ENCODE measurements at regions not wholly inside any gene's neighbourhood (a gene's known extent, or its start where the extent isn't known, plus 50 kb on each side); places are given as distances from the start of the nearest gene placed in this dataset.
"Not testable (repeated sequence)": the region's sequence is repeated elsewhere in the genome, so short reads cannot be mapped to it uniquely, and the experiment has no call there.

DNA sequence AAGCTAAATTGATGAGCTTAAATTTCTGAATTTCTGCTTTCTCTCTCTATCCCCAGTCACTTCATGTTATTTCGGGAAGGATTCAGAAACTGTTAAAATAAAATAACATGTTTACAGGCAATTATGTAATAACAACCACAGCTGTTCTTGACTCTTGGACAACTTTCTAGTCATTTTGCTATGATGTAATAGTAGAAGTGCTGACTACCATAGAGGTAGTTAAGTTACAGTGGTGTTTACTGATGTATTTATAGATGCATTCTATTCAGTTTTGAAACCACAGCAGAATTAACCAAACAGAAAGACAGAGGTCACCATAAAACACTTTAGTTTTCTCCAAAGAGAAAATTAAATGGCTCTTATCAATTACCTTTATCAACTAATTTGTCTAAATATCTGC is 1292.0 kb upstream of the CHAC2 start:
- DNase-seq (ENCODE audit: unreplicated experiment) = no peak
- ChIA-PET CTCF (interaction anchor here (0.6 to 1.0 kb wide), 2 partner anchors 20 to 59 kb away, joined by 5 to 6 read pairs; no protein-coding TSS in a partner anchor), POLR2A (no interaction called here)
- peaks cover 7% of the 10 kb centered on the region for H3K9me3 Mint-ChIP-seq (ENCODE audit: unreplicated experiment)
- intact Hi-C loops (cut with micrococcal nuclease) = no loop called here
- no peak overlapping the region for H3K4me3 Mint-ChIP-seq (ENCODE audit: unreplicated experiment)
- no peak overlapping the region for H3K27ac Mint-ChIP-seq (ENCODE audit: low read depth, unreplicated experiment)
- no peaks in the 10 kb centered on the region for H3K27me3 Mint-ChIP-seq (ENCODE audit: insufficient read depth, unreplicated experiment)
- TF ChIP-seq, protein P1, sequence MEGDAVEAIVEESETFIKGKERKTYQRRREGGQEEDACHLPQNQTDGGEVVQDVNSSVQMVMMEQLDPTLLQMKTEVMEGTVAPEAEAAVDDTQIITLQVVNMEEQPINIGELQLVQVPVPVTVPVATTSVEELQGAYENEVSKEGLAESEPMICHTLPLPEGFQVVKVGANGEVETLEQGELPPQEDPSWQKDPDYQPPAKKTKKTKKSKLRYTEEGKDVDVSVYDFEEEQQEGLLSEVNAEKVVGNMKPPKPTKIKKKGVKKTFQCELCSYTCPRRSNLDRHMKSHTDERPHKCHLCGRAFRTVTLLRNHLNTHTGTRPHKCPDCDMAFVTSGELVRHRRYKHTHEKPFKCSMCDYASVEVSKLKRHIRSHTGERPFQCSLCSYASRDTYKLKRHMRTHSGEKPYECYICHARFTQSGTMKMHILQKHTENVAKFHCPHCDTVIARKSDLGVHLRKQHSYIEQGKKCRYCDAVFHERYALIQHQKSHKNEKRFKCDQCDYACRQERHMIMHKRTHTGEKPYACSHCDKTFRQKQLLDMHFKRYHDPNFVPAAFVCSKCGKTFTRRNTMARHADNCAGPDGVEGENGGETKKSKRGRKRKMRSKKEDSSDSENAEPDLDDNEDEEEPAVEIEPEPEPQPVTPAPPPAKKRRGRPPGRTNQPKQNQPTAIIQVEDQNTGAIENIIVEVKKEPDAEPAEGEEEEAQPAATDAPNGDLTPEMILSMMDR (IDR thresholded peaks at IDR 0.05; ENCODE audit: unreplicated experiment) = no peak
- H3K36me3 Mint-ChIP-seq (ENCODE audit: insufficient read depth, unreplicated experiment) = no peaks in the 10 kb centered on the region
- peaks cover 5% of the 10 kb centered on the region for H3K4me1 Mint-ChIP-seq (ENCODE audit: insufficient read depth, unreplicated experiment)
- no TSS peak for BruUV-seq (replicated peaks)

DNA sequence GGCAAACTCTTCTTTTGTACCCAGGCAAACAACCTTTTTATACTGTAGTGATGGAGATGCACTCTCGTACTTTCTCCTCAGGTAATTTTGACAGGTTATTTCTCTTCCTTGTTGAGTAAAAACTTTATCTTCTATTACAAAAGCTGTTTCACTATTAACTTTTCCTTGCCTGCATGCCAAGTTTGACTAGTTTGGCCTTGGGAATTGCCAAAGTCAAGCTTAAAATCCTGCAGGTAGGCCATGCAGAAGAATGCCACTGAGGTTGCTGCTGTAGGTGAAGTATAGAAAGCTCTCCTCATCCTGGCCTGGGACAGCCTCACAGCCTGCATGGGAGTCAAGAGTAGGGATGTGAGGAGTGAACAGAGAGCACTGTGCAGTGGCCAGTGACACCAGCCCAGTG is 1293.5 kb upstream of the CHAC2 start:
- ChIA-PET CTCF (interaction anchor here (0.5 kb wide), 1 partner anchor 1571 kb away, joined by 5 read pairs; no protein-coding TSS in a partner anchor), POLR2A (no interaction called here)
- BruUV-seq (replicated peaks) = no TSS peak
- no peaks in the 10 kb centered on the region for H3K27me3 Mint-ChIP-seq (ENCODE audit: insufficient read depth, unreplicated experiment)
- DNase-seq (ENCODE audit: unreplicated experiment) = no peak
- H3K4me1 Mint-ChIP-seq (ENCODE audit: insufficient read depth, unreplicated experiment) = no peaks in the 10 kb centered on the region
- no peak overlapping the region for H3K27ac Mint-ChIP-seq (ENCODE audit: low read depth, unreplicated experiment)
- no peaks in the 10 kb centered on the region for H3K36me3 Mint-ChIP-seq (ENCODE audit: insufficient read depth, unreplicated experiment)
- TF ChIP-seq, protein P1 (IDR thresholded peaks at IDR 0.05; ENCODE audit: unreplicated experiment) = no peak
- H3K9me3 Mint-ChIP-seq (ENCODE audit: unreplicated experiment) = peaks cover 7% of the 10 kb centered on the region
- intact Hi-C loops (cut with micrococcal nuclease) = no loop called here
- H3K4me3 Mint-ChIP-seq (ENCODE audit: unreplicated experiment) = no peak overlapping the region

DNA sequence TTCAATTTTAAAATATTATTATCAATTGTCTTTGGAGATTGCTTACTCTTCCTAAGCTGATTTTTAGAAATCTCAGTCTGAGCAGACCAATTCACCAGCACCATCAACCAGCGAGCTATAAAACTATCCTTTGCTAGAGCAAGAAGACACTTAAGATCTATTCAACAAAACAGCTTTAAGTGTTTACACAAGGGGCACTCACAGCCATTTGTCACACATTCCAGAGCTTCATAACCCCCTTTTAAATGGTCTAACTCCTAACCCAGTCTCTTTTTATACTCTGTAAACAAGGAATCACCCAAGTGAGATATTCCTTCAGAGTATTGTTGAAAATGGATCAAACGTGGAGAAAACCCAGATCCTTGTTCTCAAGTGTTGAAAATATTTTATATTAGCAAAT is 1294.1 kb upstream of the CHAC2 start:
- DNase-seq (ENCODE audit: unreplicated experiment) = no peak
- no peak overlapping the region for H3K27ac Mint-ChIP-seq (ENCODE audit: low read depth, unreplicated experiment)
- H3K4me3 Mint-ChIP-seq (ENCODE audit: unreplicated experiment) = no peak overlapping the region
- no peaks in the 10 kb centered on the region for H3K36me3 Mint-ChIP-seq (ENCODE audit: insufficient read depth, unreplicated experiment)
- peaks cover 3% of the 10 kb centered on the region for H3K9me3 Mint-ChIP-seq (ENCODE audit: unreplicated experiment)
- TF ChIP-seq, protein P1 (IDR thresholded peaks at IDR 0.05; ENCODE audit: unreplicated experiment) = no peak
- no peaks in the 10 kb centered on the region for H3K4me1 Mint-ChIP-seq (ENCODE audit: insufficient read depth, unreplicated experiment)
- intact Hi-C loops (cut with micrococcal nuclease) = no loop called here
- H3K27me3 Mint-ChIP-seq (ENCODE audit: insufficient read depth, unreplicated experiment) = no peaks in the 10 kb centered on the region
- ChIA-PET CTCF (no interaction called here), POLR2A (no interaction called here)
- no TSS peak for BruUV-seq (replicated peaks)

DNA sequence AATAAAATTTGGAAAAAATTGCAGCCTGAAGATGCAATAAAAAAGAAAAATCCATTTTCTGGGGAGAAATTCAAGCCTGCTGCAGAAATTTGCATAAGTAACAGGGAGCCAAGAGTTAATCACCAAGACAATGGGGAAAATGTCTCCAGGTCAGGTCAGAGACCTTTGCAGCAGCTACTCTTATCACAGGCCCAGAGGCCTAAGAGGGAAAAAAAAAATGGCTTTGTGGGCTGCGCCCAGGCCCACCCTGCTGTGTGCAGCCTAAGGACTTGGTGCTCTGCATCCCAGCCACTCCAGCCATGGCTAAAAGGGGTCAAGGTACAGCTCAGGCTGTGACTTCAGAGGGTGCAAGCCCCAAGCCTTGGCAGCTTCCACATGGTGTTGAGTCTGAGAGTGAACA is 1297.1 kb upstream of the CHAC2 start:
- POLR2A ChIA-PET; H3K36me3 Mint-ChIP-seq (ENCODE audit: insufficient read depth, unreplicated experiment); H3K27ac Mint-ChIP-seq (ENCODE audit: low read depth, unreplicated experiment); intact Hi-C loops (cut with micrococcal nuclease); H3K4me1 Mint-ChIP-seq (ENCODE audit: insufficient read depth, unreplicated experiment); H3K4me3 Mint-ChIP-seq (ENCODE audit: unreplicated experiment); H3K9me3 Mint-ChIP-seq (ENCODE audit: unreplicated experiment); DNase-seq (ENCODE audit: unreplicated experiment); BruUV-seq (replicated peaks); H3K27me3 Mint-ChIP-seq (ENCODE audit: insufficient read depth, unreplicated experiment); CTCF ChIA-PET: not testable (repeated sequence)

DNA sequence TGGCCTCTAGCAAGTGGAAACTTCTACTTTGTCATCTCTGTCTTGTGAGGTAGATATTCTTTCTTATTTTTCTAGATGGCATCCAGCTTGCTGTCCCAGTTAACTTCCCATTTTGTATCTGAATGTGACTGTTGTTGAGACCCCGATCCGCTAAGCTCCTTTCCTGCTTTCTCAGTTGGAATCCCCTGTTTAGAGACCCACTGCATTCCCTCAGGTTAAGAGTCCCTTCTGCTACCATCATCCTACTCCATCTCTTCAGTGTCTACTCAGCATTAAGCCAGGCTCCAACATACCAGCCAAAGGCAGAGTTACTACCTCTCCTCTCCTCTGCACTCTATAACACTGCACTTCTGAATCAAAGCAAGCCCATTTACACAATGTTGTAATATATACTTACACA is 1300.4 kb upstream of the CHAC2 start:
- no peak overlapping the region for H3K4me3 Mint-ChIP-seq (ENCODE audit: unreplicated experiment)
- no TSS peak for BruUV-seq (replicated peaks)
- CTCF ChIA-PET = interaction anchor here (0.8 kb wide), 1 partner anchor 12 kb away, joined by 3 read pairs; no protein-coding TSS in a partner anchor
- POLR2A ChIA-PET = no interaction called here
- H3K27me3 Mint-ChIP-seq (ENCODE audit: insufficient read depth, unreplicated experiment) = no peaks in the 10 kb centered on the region
- TF ChIP-seq, protein P1 (IDR thresholded peaks at IDR 0.05; ENCODE audit: unreplicated experiment) = no peak
- intact Hi-C loops (cut with micrococcal nuclease) = no loop called here
- H3K4me1 Mint-ChIP-seq (ENCODE audit: insufficient read depth, unreplicated experiment) = no peaks in the 10 kb centered on the region
- no peak for DNase-seq (ENCODE audit: unreplicated experiment)
- no peak overlapping the region for H3K27ac Mint-ChIP-seq (ENCODE audit: low read depth, unreplicated experiment)
- no peaks in the 10 kb centered on the region for H3K36me3 Mint-ChIP-seq (ENCODE audit: insufficient read depth, unreplicated experiment)
- H3K9me3 Mint-ChIP-seq (ENCODE audit: unreplicated experiment) = no peaks in the 10 kb centered on the region
